H1 (cell line): ENCODE measurements at regions not wholly inside any gene's neighbourhood (a gene's known extent, or its start where the extent isn't known, plus 50 kb on each side); places are given as distances from the start of the nearest gene placed in this dataset.

Source experiments
- CTCF ChIA-PET: fragments of 300-600 bp; sonication (Branson Sonifier 250); formaldehyde crosslinking; loops from one replicate; lab custom pipeline; 2021; ENCODE audit not compliant: partially characterized antibody; lab: Charles Lee
- POLR2A ChIA-PET: fragments of 300-600 bp; sonication (Branson Sonifier 250); formaldehyde crosslinking; loops from one replicate; lab custom pipeline; 2021; ENCODE audit warnings: inconsistent platforms; ENCODE audit not compliant: partially characterized antibody; lab: Charles Lee
- DNase-seq, 2 experiments: peaks; one replicate each; pipeline versions ENCODE4 v3.0.0 to v3.0.0-alpha.2; 2010 to 2022; ENCODE audit warnings: low spot score in 2 of 2, low read depth in 1 of 2, mixed read lengths in 1 of 2
- FAIRE-seq: peaks from 2 replicates; lab custom pipeline; 2011; peaks lifted over from hg19 to GRCh38; lab: Jason Lieb, UNC
- H2AFZ ChIP-seq: 2 replicates; pipeline ENCODE4 v1.8.1; 2012; ENCODE audit warnings: low read length, inconsistent platforms
- H2AK5ac ChIP-seq: 2 replicates; pipeline ENCODE4 v1.6.1; 2013; ENCODE audit warnings: low read depth, low read length
- H2BK120ac ChIP-seq: replicated peaks from 2 replicates; pipeline ENCODE3; 2013; ENCODE audit warnings: low read depth, low read length, inconsistent platforms
- H2BK12ac ChIP-seq: 2 replicates; pipeline ENCODE4 v1.6.1; 2013; ENCODE audit warnings: low read depth, low read length
- H2BK15ac ChIP-seq: 2 replicates; pipeline ENCODE4 v1.6.1; 2013; ENCODE audit warnings: low read length
- H2BK20ac ChIP-seq: 2 replicates; pipeline ENCODE4 v1.6.1; 2013; ENCODE audit warnings: low read length
- H2BK5ac ChIP-seq: 2 replicates; pipeline ENCODE4 v1.6.1; 2013; ENCODE audit warnings: low read depth, low read length
- H3K14ac ChIP-seq: 2 replicates; pipeline ENCODE4 v1.6.1; 2013; ENCODE audit warnings: inconsistent platforms; ENCODE audit not compliant: insufficient read length
- H3K18ac ChIP-seq: 2 replicates; pipeline ENCODE4 v1.6.1; 2013; ENCODE audit warnings: low read length; ENCODE audit errors: extremely low read depth
- H3K23ac ChIP-seq: 2 replicates; pipeline ENCODE4 v1.6.1; 2013; ENCODE audit warnings: inconsistent platforms; ENCODE audit not compliant: insufficient read length
- H3K23me2 ChIP-seq: 2 replicates; pipeline ENCODE4 v1.6.1; 2013; ENCODE audit warnings: low read depth, low read length
- H3K27ac ChIP-seq: 2 replicates; pipeline ENCODE4 v1.6.1; 2011; ENCODE audit warnings: low read depth, low read length, inconsistent platforms
- H3K27me3 ChIP-seq, 4 experiments: replicated peaks in 1 of 4; 1 replicate in 1 of 4; 2 replicates in 3 of 4; pipeline versions ENCODE4 v1.6.1 to v1.8.1; 2011 to 2013; ENCODE audit warnings: low read length in 3 of 4, mild to moderate bottlenecking in 3 of 4, inconsistent platforms in 2 of 4, mixed read lengths in 2 of 4, moderate library complexity in 1 of 4; ENCODE audit not compliant: control insufficient read depth in 3 of 4, insufficient read depth in 3 of 4; ENCODE audit errors: extremely low read depth in 1 of 4
- H3K36me3 ChIP-seq, 4 experiments: 2 replicates each; pipeline versions ENCODE4 v1.6.1 to v1.8.1; 2011 to 2013; ENCODE audit warnings: mild to moderate bottlenecking in 4 of 4, low read length in 3 of 4, moderate library complexity in 2 of 4, control low read depth in 1 of 4, inconsistent platforms in 1 of 4; ENCODE audit not compliant: insufficient read depth in 4 of 4, control insufficient read depth in 2 of 4
- H3K4ac ChIP-seq: replicated peaks from 2 replicates; pipeline ENCODE3; 2013; ENCODE audit warnings: low read length, low read depth, mixed read lengths, inconsistent platforms; ENCODE audit not compliant: insufficient read length
- H3K4me1 ChIP-seq, 4 experiments: replicated peaks in 1 of 4; 1 replicate in 1 of 4; 2 replicates in 3 of 4; pipeline versions ENCODE4 v1.6.1 to v1.8.1; 2011 to 2013; ENCODE audit warnings: low read length in 3 of 4, inconsistent platforms in 2 of 4, mixed read lengths in 1 of 4; ENCODE audit not compliant: insufficient read depth in 4 of 4, control insufficient read depth in 3 of 4
- H3K4me2 ChIP-seq, 2 experiments: 2 replicates each; pipeline versions ENCODE4 v1.6.1 to v1.8.1; 2011 to 2013; ENCODE audit warnings: low read depth in 2 of 2, low read length in 2 of 2, control low read depth in 1 of 2, inconsistent platforms in 1 of 2, mild to moderate bottlenecking in 1 of 2; ENCODE audit not compliant: insufficient read depth in 1 of 2
- H3K4me3 ChIP-seq, 4 experiments: fragments of 200-600, 300-600 bp in 1 of 4; sonication (generic), shearing (Covaris generic), sonication (Bioruptor Twin) in 1 of 4; 2 replicates each; pipeline versions ENCODE4 v1.5.1 to v1.8.1; 2011 to 2016; ENCODE audit warnings: low read length in 4 of 4, low read depth in 3 of 4, control low read depth in 2 of 4, inconsistent platforms in 2 of 4, mild to moderate bottlenecking in 2 of 4, mixed read lengths in 1 of 4, moderate library complexity in 1 of 4; ENCODE audit not compliant: insufficient read depth in 2 of 4; ENCODE audit errors: extremely low read depth in 1 of 4
- H3K56ac ChIP-seq: replicated peaks from 2 replicates; pipeline ENCODE3; 2013; ENCODE audit warnings: low read depth, mild to moderate bottlenecking, mixed read lengths, low read length, inconsistent platforms; ENCODE audit not compliant: insufficient read length
- H3K79me1 ChIP-seq: 2 replicates; pipeline ENCODE4 v1.6.1; 2013; ENCODE audit warnings: low read depth, low read length, control low read depth
- H3K79me2 ChIP-seq, 2 experiments: 2 replicates each; pipeline versions ENCODE4 v1.6.1 to v1.8.1; 2012 to 2013; ENCODE audit warnings: low read length in 2 of 2, mild to moderate bottlenecking in 2 of 2, inconsistent platforms in 1 of 2; ENCODE audit not compliant: insufficient read depth in 2 of 2, control insufficient read depth in 1 of 2
- H3K9ac ChIP-seq, 4 experiments: replicated peaks in 1 of 4; 1 replicate in 1 of 4; 2 replicates in 3 of 4; pipeline versions ENCODE4 v1.6.1 to v1.8.1; 2011 to 2013; ENCODE audit warnings: low read depth in 3 of 4, low read length in 3 of 4, control low read depth in 2 of 4, mild to moderate bottlenecking in 2 of 4, moderate library complexity in 2 of 4, inconsistent platforms in 1 of 4; ENCODE audit errors: extremely low read depth in 1 of 4
- H3K9me3 ChIP-seq, 2 experiments: 2 replicates each; pipeline versions ENCODE4 v1.6.1 to v1.8.1; 2012 to 2013; ENCODE audit warnings: mild to moderate bottlenecking in 2 of 2, moderate library complexity in 2 of 2, control low read depth in 1 of 2, inconsistent platforms in 1 of 2, low read depth in 1 of 2, low read length in 1 of 2, mixed read lengths in 1 of 2; ENCODE audit not compliant: insufficient read depth in 2 of 2
- H4K20me1 ChIP-seq, 2 experiments: replicated peaks in 1 of 2; 2 replicates each; pipeline versions ENCODE3 to v1.8.1; 2011 to 2013; ENCODE audit warnings: inconsistent platforms in 2 of 2, low read length in 2 of 2, mild to moderate bottlenecking in 1 of 2; ENCODE audit not compliant: insufficient read depth in 2 of 2, control insufficient read depth in 1 of 2
- H4K5ac ChIP-seq: 2 replicates; pipeline ENCODE4 v1.6.1; 2013; ENCODE audit warnings: low read length, low read depth, mixed read lengths, inconsistent platforms; ENCODE audit not compliant: insufficient read length
- H4K8ac ChIP-seq: 2 replicates; pipeline ENCODE4 v1.8.0; 2013; ENCODE audit warnings: mild to moderate bottlenecking, moderate library complexity, low read length, inconsistent platforms; ENCODE audit not compliant: insufficient read depth; ENCODE audit errors: extremely low read depth
- H4K91ac ChIP-seq: replicated peaks from 2 replicates; pipeline ENCODE3; 2013; ENCODE audit warnings: low read length, mixed read lengths, inconsistent platforms; ENCODE audit not compliant: insufficient read length
- CBX8 ChIP-seq: fragments of 300-800, 300-1000 bp; sonication (generic); IDR thresholded peaks from 2 replicates; pipeline ENCODE4 v1.7.1; 2016; ENCODE audit warnings: low read depth, low read length, borderline replicate concordance
- EGR1 ChIP-seq: IDR thresholded peaks from 2 replicates; pipeline ENCODE4 v1.6.1; 2011; ENCODE audit warnings: low read depth, low read length, borderline replicate concordance
- EP300 ChIP-seq, 2 experiments: IDR thresholded peaks; 1 replicate in 1 of 2; 2 replicates in 1 of 2; pipeline ENCODE4 v1.6.1; 2011 to 2012; ENCODE audit warnings: low read depth in 2 of 2, low read length in 2 of 2, mild to moderate bottlenecking in 2 of 2, borderline replicate concordance in 1 of 2, inconsistent platforms in 1 of 2, moderate library complexity in 1 of 2
- JUN ChIP-seq: IDR thresholded peaks from 2 replicates; pipeline ENCODE4 v1.6.1; 2011; ENCODE audit warnings: low read depth, mild to moderate bottlenecking, improper control_type of control experiment, low read length
- KDM1A ChIP-seq: fragments of 200-600, 300-600 bp; sonication (generic); IDR thresholded peaks from 2 replicates; pipeline ENCODE4 v1.7.1; 2016; ENCODE audit warnings: mild to moderate bottlenecking, low read length, borderline replicate concordance
- KDM4A ChIP-seq: IDR thresholded peaks from one replicate; pipeline ENCODE4 v1.7.1; 2012; ENCODE audit warnings: low read depth, mild to moderate bottlenecking, moderate library complexity, low read length, inconsistent platforms; ENCODE audit not compliant: severe bottlenecking
- KDM5A ChIP-seq: fragments of 200-600 bp; IDR thresholded peaks from 2 replicates; pipeline ENCODE4 v1.7.1; 2012; ENCODE audit warnings: mild to moderate bottlenecking, low read length, inconsistent platforms, mixed read lengths
- NANOG ChIP-seq: IDR thresholded peaks from 2 replicates; pipeline ENCODE4 v1.6.1; 2011; ENCODE audit warnings: low read length, low read depth, mild to moderate bottlenecking, inconsistent platforms; ENCODE audit not compliant: insufficient read depth, poor library complexity, severe bottlenecking
- NRF1 ChIP-seq: IDR thresholded peaks from 2 replicates; pipeline ENCODE4 v1.6.1; 2011; ENCODE audit warnings: mild to moderate bottlenecking, low read depth, low read length, improper control_type of control experiment
- POLR2A ChIP-seq, 2 experiments: IDR thresholded peaks; 1 replicate in 1 of 2; 2 replicates in 1 of 2; pipeline ENCODE4 v1.6.1; 2011; ENCODE audit warnings: low read depth in 2 of 2, low read length in 2 of 2, mild to moderate bottlenecking in 2 of 2; ENCODE audit errors: control extremely low read depth in 1 of 2
- POLR2AphosphoS5 ChIP-seq: IDR thresholded peaks from 2 replicates; pipeline ENCODE4 v1.6.1; 2011; ENCODE audit warnings: low read depth, low read length
- SAP30 ChIP-seq: fragments of 300-600 bp; sonication (generic); IDR thresholded peaks from 2 replicates; pipeline ENCODE4 v1.7.1; 2012; ENCODE audit warnings: low read length, moderate library complexity, mild to moderate bottlenecking, inconsistent platforms; ENCODE audit not compliant: insufficient read depth, insufficient replicate concordance
- SIX5 ChIP-seq: IDR thresholded peaks from 2 replicates; pipeline ENCODE4 v1.6.1; 2011; ENCODE audit warnings: mild to moderate bottlenecking, low read depth, low read length
- TF ChIP-seq, protein P1 (sequence below): IDR thresholded peaks from 2 replicates; pipeline ENCODE4 v1.6.1; 2012; ENCODE audit warnings: inconsistent platforms

DNA sequence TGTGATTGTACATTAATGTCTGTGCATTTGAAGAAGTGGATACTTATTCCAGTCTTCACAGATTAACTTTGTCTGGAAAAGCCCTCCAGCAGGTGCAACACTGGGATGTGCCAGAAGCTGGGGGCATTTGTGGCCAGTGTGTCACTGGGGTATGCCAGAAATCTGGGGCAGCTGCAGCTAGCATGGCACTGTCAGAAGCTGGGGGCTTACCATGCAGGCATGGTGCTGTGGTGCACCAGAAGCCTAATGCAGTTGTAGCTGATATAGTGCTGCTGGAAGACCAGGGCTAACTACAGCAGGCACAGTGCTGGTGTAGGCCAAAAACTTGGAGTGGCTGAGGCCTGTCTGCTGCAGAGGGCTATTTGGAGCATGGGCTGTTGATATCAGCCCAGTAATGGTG is 270.1 kb downstream of the STK31 start:
- Histone ChIP-seq H3K36me3 (no peaks in the 10 kb centered on the region), H4K5ac (no peak overlapping the region), H3K56ac (no peak overlapping the region), H3K23ac (no peak overlapping the region), H2BK5ac (no peak overlapping the region), H3K27me3 (no peaks in the 10 kb centered on the region), H4K20me1 (no peaks in the 10 kb centered on the region), H3K4ac (no peak overlapping the region), H2AK5ac (no peak overlapping the region), H3K4me2 (no peak overlapping the region), H4K8ac (no peak overlapping the region), H2AFZ (no peak overlapping the region), H2BK15ac (no peak overlapping the region), H4K91ac (no peak overlapping the region), H3K27ac (no peak overlapping the region), H3K4me3 (no peak overlapping the region), H2BK12ac (no peak overlapping the region), H3K79me2 (no peaks in the 10 kb centered on the region), H3K18ac (no peak overlapping the region), H3K9ac (no peak overlapping the region), H3K79me1 (no peaks in the 10 kb centered on the region), H3K9me3 (no peaks in the 10 kb centered on the region), H3K14ac (no peak overlapping the region), H2BK120ac (no peak overlapping the region), H2BK20ac (no peak overlapping the region), H3K4me1 (no peaks in the 10 kb centered on the region), H3K23me2 (no peaks in the 10 kb centered on the region)
- DNase-seq (no peak), FAIRE-seq (no peak)
- no peak for TF ChIP-seq KDM1A
- no peak for TF ChIP-seq NANOG
- no peak for TF ChIP-seq EP300 (IDR thresholded peaks at IDR 0.05; ENCODE audit: borderline replicate concordance in 1 of 2, low read depth in 2 of 2, low read length in 2 of 2)
- TF ChIP-seq SAP30, result no peak
- no peak for TF ChIP-seq NRF1
- no peak for TF ChIP-seq CBX8
- TF ChIP-seq SIX5, result no peak
- TF ChIP-seq JUN, result no peak
- no peak for TF ChIP-seq KDM5A
- TF ChIP-seq, protein P1, sequence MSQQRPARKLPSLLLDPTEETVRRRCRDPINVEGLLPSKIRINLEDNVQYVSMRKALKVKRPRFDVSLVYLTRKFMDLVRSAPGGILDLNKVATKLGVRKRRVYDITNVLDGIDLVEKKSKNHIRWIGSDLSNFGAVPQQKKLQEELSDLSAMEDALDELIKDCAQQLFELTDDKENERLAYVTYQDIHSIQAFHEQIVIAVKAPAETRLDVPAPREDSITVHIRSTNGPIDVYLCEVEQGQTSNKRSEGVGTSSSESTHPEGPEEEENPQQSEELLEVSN, result no peak
- TF ChIP-seq POLR2AphosphoS5, result no peak
- no peak for TF ChIP-seq KDM4A
- TF ChIP-seq POLR2A (IDR thresholded peaks at IDR 0.05; ENCODE audit: control extremely low read depth in 1 of 2, low read depth in 2 of 2, low read length in 2 of 2), result no peak
- no peak for TF ChIP-seq EGR1
- ChIA-PET CTCF (no interaction called here), POLR2A (no interaction called here)
